ENCODE measurements at regions not wholly inside any gene's neighbourhood (a gene's known extent, or its start where the extent isn't known, plus 50 kb on each side); places are given as distances from the start of the nearest gene placed in this dataset.

- no peak overlapping the region for H4K8ac ChIP-seq (ENCODE audit: extremely low read depth, insufficient read depth, low read length)
- ChIA-PET POLR2A (ENCODE audit: partially characterized antibody) (no interaction called here), CTCF (ENCODE audit: partially characterized antibody) (interaction anchor here (0.6 kb wide), 1 partner anchor 70 kb away, joined by 3 read pairs; no protein-coding TSS in a partner anchor)
- no peak for TF ChIP-seq CREB1 (IDR thresholded peaks at IDR 0.05)
- no peak for TF ChIP-seq CEBPB (IDR thresholded peaks at IDR 0.05; ENCODE audit: low read depth, low read length)
- TF ChIP-seq SRF (IDR thresholded peaks at IDR 0.05; ENCODE audit: low read depth, low read length) = no peak
- TF ChIP-seq TBP (IDR thresholded peaks at IDR 0.05; ENCODE audit: low read depth, low read length) = no peak
- no peak for TF ChIP-seq RXRA (IDR thresholded peaks at IDR 0.05; ENCODE audit: insufficient read depth, low read depth, low read length)
- no peak for TF ChIP-seq YY1 (IDR thresholded peaks at IDR 0.05; ENCODE audit: low read depth, low read length)
- no peak for TF ChIP-seq PHF8 (conservative IDR thresholded peaks at IDR 0.05; ENCODE audit: low read depth, low read length)
- TF ChIP-seq CHD2 (IDR thresholded peaks at IDR 0.05; ENCODE audit: low read length) = no peak
- no peak for TF ChIP-seq EP300 (IDR thresholded peaks at IDR 0.05; ENCODE audit: borderline replicate concordance in 1 of 2, low read depth in 2 of 2, low read length in 2 of 2)
- TF ChIP-seq NRF1 (IDR thresholded peaks at IDR 0.05; ENCODE audit: low read depth, low read length) = no peak
- TF ChIP-seq POLR2AphosphoS5 (IDR thresholded peaks at IDR 0.05; ENCODE audit: low read depth, low read length) = no peak
- no peak for TF ChIP-seq BCL11A (IDR thresholded peaks at IDR 0.05; ENCODE audit: low read depth in 2 of 2, low read length in 2 of 2)
- TF ChIP-seq RFX5 (IDR thresholded peaks at IDR 0.05; ENCODE audit: borderline replicate concordance, low read depth, low read length) = no peak
- no peak for TF ChIP-seq TCF12 (IDR thresholded peaks at IDR 0.05; ENCODE audit: low read depth, low read length)
- TF ChIP-seq RNF2 (IDR thresholded peaks at IDR 0.05; ENCODE audit: borderline replicate concordance, low read depth, low read length, missing control alignments, poor library complexity, severe bottlenecking) = no peak
- no peak for TF ChIP-seq MAFK (IDR thresholded peaks at IDR 0.05; ENCODE audit: low read depth, low read length)
- H3K36me3 ChIP-seq (ENCODE audit: control insufficient read depth in 2 of 4, insufficient read depth in 4 of 4, low read length in 3 of 4) = no peaks in the 10 kb centered on the region
- H4K91ac ChIP-seq (replicated peaks; ENCODE audit: insufficient read length, low read length) = no peak overlapping the region
- no peak overlapping the region for H3K4ac ChIP-seq (replicated peaks; ENCODE audit: insufficient read length, low read depth, low read length)
- no peak overlapping the region for H2AFZ ChIP-seq (ENCODE audit: low read length)
- H2BK15ac ChIP-seq (ENCODE audit: low read length) = no peak overlapping the region
- no peak overlapping the region for H3K18ac ChIP-seq (ENCODE audit: extremely low read depth, low read length)
- H3K79me2 ChIP-seq (ENCODE audit: control insufficient read depth in 1 of 2, insufficient read depth in 2 of 2, low read length in 2 of 2) = no peaks in the 10 kb centered on the region
- H3K23ac ChIP-seq (ENCODE audit: insufficient read length) = no peak overlapping the region
- no peak overlapping the region for H3K4me2 ChIP-seq (ENCODE audit: insufficient read depth in 1 of 2, low read depth in 2 of 2, low read length in 2 of 2)
- H3K56ac ChIP-seq (replicated peaks; ENCODE audit: insufficient read length, low read depth, low read length) = no peak overlapping the region
- no peak overlapping the region for H2AK5ac ChIP-seq (ENCODE audit: low read depth, low read length)
- no peak for DNase-seq (ENCODE audit: low read depth in 1 of 2, low spot score in 2 of 2)
- H3K27me3 ChIP-seq (replicated peaks in 1 of 4; ENCODE audit: control insufficient read depth in 3 of 4, extremely low read depth in 1 of 4, insufficient read depth in 3 of 4, low read length in 3 of 4) = no peaks in the 10 kb centered on the region
- no peak for FAIRE-seq
- no peak overlapping the region for H4K5ac ChIP-seq (ENCODE audit: insufficient read length, low read depth, low read length)
- H3K9me3 ChIP-seq (ENCODE audit: insufficient read depth in 2 of 2, low read depth in 1 of 2, low read length in 1 of 2) = no peaks in the 10 kb centered on the region
- H3K23me2 ChIP-seq (ENCODE audit: low read depth, low read length) = no peaks in the 10 kb centered on the region
- H3K27ac ChIP-seq (ENCODE audit: low read depth, low read length) = no peak overlapping the region
- no peak overlapping the region for H3K14ac ChIP-seq (ENCODE audit: insufficient read length)
- no peak overlapping the region for H3K4me3 ChIP-seq (ENCODE audit: extremely low read depth in 1 of 4, insufficient read depth in 2 of 4, low read depth in 3 of 4, low read length in 4 of 4)
- H3K4me1 ChIP-seq (replicated peaks in 1 of 4; ENCODE audit: control insufficient read depth in 3 of 4, insufficient read depth in 4 of 4, low read length in 3 of 4) = no peaks in the 10 kb centered on the region
- 75% methylated on average over 1 of the region's 1 CpG; no CpG with 5 or more reads in 1 of the 2 experiments for WGBS, 2 experiments (ENCODE audit: extremely low coverage in 1 of 2, insufficient coverage in 1 of 2, insufficient read length in 1 of 2, insufficient replicate concordance in 2 of 2, low coverage in 1 of 2, low lambda C conversion rate in 2 of 2, missing lambda C conversion rate in 1 of 2)
- H4K20me1 ChIP-seq (replicated peaks in 1 of 2; ENCODE audit: control insufficient read depth in 1 of 2, insufficient read depth in 2 of 2, low read length in 2 of 2) = no peaks in the 10 kb centered on the region
- H2BK12ac ChIP-seq (ENCODE audit: low read depth, low read length) = no peak overlapping the region
- H2BK120ac ChIP-seq (replicated peaks; ENCODE audit: low read depth, low read length) = no peak overlapping the region
- H2BK5ac ChIP-seq (ENCODE audit: low read depth, low read length) = no peak overlapping the region
- H3K9ac ChIP-seq (replicated peaks in 1 of 4; ENCODE audit: extremely low read depth in 1 of 4, low read depth in 3 of 4, low read length in 3 of 4) = no peak overlapping the region
- no peaks in the 10 kb centered on the region for H3K79me1 ChIP-seq (ENCODE audit: low read depth, low read length)
- no peak overlapping the region for H2BK20ac ChIP-seq (ENCODE audit: low read length)
Observed at GRCh38 chrX:63436865-63437264, 85.7 kb upstream of the SPIN4 start.
